AG10803 (cell line): ENCODE measurements at regions not wholly inside any gene's neighbourhood (a gene's known extent, or its start where the extent isn't known, plus 50 kb on each side); places are given as distances from the start of the nearest gene placed in this dataset.

Experiments used
- DNase-seq: peaks from one replicate; pipeline ENCODE4 v3.0.0; 2010; ENCODE audit warnings: low read depth
- H3K4me3 ChIP-seq: 2 replicates; pipeline ENCODE4 v1.5.1; 2011; ENCODE audit warnings: mild to moderate bottlenecking, low read length, control low read depth
- TF ChIP-seq, protein P1 (sequence below): conservative IDR thresholded peaks from 2 replicates; pipeline ENCODE4 v1.5.1; 2011; ENCODE audit warnings: mild to moderate bottlenecking, low read length, control low read depth, inconsistent platforms

DNA sequence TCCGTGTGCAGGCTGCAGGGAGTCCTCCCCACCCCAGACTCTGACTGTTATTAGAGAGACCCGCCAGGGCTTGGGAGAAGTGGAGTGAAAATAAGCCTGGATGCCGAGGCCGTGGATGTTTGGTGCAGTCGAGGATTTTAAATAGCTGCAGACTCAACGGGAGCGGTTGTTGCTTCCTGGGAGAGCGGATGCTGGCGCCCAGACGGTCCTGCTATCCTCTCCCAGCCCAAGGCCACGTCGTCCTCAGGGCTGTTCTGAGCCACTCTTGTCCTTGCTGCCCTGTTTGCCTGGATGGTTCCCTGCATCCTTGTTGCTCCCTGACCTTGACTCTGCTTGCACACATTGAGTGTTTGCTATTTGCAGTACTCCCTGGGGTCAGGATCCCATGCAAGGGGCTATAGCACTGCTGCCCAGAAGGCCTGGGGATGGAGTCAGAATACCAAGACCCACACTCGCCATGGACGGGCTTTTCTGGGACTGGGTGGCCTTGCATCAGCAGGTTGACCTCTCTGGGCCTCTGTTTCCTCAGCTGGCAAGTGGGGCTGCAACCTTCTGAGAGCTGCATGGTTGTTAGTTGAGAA lies 205.3 kb upstream of the C1orf174 start:
- no peak overlapping the region for H3K4me3 ChIP-seq
- TF ChIP-seq, protein P1, sequence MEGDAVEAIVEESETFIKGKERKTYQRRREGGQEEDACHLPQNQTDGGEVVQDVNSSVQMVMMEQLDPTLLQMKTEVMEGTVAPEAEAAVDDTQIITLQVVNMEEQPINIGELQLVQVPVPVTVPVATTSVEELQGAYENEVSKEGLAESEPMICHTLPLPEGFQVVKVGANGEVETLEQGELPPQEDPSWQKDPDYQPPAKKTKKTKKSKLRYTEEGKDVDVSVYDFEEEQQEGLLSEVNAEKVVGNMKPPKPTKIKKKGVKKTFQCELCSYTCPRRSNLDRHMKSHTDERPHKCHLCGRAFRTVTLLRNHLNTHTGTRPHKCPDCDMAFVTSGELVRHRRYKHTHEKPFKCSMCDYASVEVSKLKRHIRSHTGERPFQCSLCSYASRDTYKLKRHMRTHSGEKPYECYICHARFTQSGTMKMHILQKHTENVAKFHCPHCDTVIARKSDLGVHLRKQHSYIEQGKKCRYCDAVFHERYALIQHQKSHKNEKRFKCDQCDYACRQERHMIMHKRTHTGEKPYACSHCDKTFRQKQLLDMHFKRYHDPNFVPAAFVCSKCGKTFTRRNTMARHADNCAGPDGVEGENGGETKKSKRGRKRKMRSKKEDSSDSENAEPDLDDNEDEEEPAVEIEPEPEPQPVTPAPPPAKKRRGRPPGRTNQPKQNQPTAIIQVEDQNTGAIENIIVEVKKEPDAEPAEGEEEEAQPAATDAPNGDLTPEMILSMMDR: no peak
- no peak for DNase-seq

DNA sequence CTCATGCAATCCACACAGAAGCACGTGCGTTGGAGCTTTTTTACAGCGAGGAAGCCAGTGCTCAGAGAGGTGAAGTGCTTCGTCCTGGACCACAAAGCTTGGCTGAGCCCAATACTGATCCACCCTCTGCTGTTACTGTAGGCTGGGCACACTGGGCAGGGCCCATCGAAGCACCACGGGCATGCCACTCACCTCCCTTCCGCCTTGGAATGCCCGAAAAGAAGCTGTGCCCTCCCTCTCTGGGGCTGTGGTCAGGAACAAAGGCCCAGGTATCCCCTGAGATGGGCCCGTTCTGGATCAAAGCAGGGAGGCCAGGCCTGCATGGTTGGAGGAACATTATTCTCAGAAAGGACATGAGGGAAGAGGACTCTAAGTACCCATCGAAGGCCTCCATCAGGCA lies 206.7 kb upstream of the C1orf174 start:
- TF ChIP-seq, protein P1: no peak
- DNase-seq: no peak
- H3K4me3 ChIP-seq: no peak overlapping the region

DNA sequence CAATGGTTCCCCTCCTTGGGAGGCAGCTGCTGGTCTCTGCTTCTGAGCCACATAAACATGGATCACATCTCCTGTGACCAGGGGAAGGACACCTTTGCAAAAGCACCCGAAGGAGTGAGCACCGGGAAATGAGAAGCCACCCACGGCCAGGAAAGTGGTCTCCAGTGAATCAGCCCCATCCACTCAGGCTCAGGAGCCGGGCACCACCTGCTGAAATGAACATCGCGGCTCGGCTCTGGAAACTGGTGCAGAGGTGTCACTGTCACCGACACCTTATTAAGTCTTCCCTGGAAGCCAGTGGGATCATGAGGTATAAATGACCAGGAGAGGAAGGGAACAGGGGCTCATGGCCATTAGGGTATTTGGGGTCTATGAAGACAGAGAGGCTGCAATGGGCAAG lies 207.2 kb upstream of the C1orf174 start:
- DNase-seq: no peak
- TF ChIP-seq, protein P1: no peak

GRCh38 chr1:4108331-4108730 lies 208.3 kb upstream of the C1orf174 start:
- DNase-seq: no peak
- no peak overlapping the region for H3K4me3 ChIP-seq
- TF ChIP-seq, protein P1: no peak

More for the DNA sequence above, 207.2 kb upstream of the C1orf174 start:
- H3K4me3 ChIP-seq: no peak overlapping the region

GRCh38 chr1:4108758-4109627 lies 208.9 kb upstream of the C1orf174 start:
- TF ChIP-seq, protein P1: no peak
- no peak overlapping the region for H3K4me3 ChIP-seq
- no peak for DNase-seq

GRCh38 chr1:4109628-4109940 lies 209.5 kb upstream of the C1orf174 start:
- TF ChIP-seq, protein P1: no peak
- no peak for DNase-seq
- H3K4me3 ChIP-seq: no peak overlapping the region

DNA sequence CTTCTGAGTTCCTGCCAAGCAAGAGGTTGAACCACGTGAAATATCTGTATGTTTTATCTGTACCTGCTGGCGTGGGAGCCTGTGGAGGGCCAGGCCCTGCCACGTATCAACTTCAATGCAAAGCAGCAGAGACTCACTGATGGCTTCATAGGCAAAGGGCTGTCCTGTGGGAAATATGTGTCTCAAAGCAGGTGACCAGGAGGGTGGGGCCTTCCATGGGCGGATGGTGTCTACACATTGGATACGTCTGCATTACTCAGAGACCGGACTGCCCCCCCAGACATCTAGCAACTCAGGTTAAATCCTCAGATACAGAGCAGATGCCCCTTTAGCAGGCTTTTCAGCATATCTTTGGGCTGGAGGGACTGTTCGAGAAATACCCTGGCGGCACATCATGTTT lies 210.8 kb upstream of the C1orf174 start:
- TF ChIP-seq, protein P1: no peak
- DNase-seq: no peak
- H3K4me3 ChIP-seq: no peak overlapping the region
